Suprapubic skin (tissue), 4 donors: ENCODE measurements at regions not wholly inside any gene's neighbourhood (a gene's known extent, or its start where the extent isn't known, plus 50 kb on each side); places are given as distances from the start of the nearest gene placed in this dataset.

Source experiments
- CTCF ChIP-seq, 2 donors: fragments of 200-600 bp in 1 of 2; fragments of 450-650 bp in 1 of 2; sonication (generic) in 1 of 2; IDR thresholded peaks; one replicate each; pipeline ENCODE4 v1.5.1; 2016 to 2019; ENCODE audit warnings: antibody characterized with exemption in 2 of 2, mild to moderate bottlenecking in 1 of 2, moderate library complexity in 1 of 2
- POLR2A ChIP-seq, 2 donors: fragments of 450-650 bp; IDR thresholded peaks; one replicate each; pipeline ENCODE4 v1.6.1; 2017; ENCODE audit warnings: antibody characterized with exemption in 2 of 2, mild to moderate bottlenecking in 2 of 2, moderate library complexity in 2 of 2
- POLR2AphosphoS5 ChIP-seq, 3 donors: sonication (generic); formaldehyde crosslinking; IDR thresholded peaks; one replicate each; pipeline ENCODE4 v1.6.1; 2017; ENCODE audit warnings: antibody characterized with exemption in 3 of 3

GRCh38 chrX:149313871-149314371 is 191.2 kb downstream of the IDS start:
- TF ChIP-seq POLR2A (IDR thresholded peaks at IDR 0.05) (no peak), CTCF (IDR thresholded peaks at IDR 0.05) (no peak), POLR2AphosphoS5 (IDR thresholded peaks at IDR 0.05) (no peak)
